Neural progenitor cell (in vitro differentiated cells): ENCODE measurements at regions not wholly inside any gene's neighbourhood (a gene's known extent, or its start where the extent isn't known, plus 50 kb on each side); places are given as distances from the start of the nearest gene placed in this dataset.

Source experiments
- DNase-seq: peaks from one replicate; pipeline ENCODE4 v3.0.0-alpha.2; 2016; ENCODE audit warnings: low spot score
- H2AFZ ChIP-seq: fragments of 200-600 bp; sonication (generic); replicated peaks from 2 replicates; pipeline ENCODE4 v1.6.1; 2016; ENCODE audit warnings: antibody characterized with exemption
- H3F3A ChIP-seq: fragments of 200-600 bp; sonication (generic); 2 replicates; pipeline ENCODE4 v1.6.1; 2016; ENCODE audit warnings: antibody characterized with exemption, low read depth
- H3K27ac ChIP-seq: fragments of 200-600 bp; sonication (generic); 2 replicates; pipeline ENCODE4 v1.5.1; 2016; ENCODE audit warnings: mild to moderate bottlenecking
- H3K27me3 ChIP-seq: fragments of 200-600 bp; sonication (generic); 2 replicates; pipeline ENCODE4 v1.6.1; 2016; ENCODE audit warnings: mild to moderate bottlenecking, moderate library complexity
- H3K36me3 ChIP-seq: fragments of 200-600 bp; sonication (generic); 2 replicates; pipeline ENCODE4 v1.5.1; 2016
- H3K4me1 ChIP-seq: fragments of 200-600 bp; sonication (generic); 2 replicates; pipeline ENCODE4 v1.6.1; 2016; ENCODE audit warnings: mixed run types
- H3K4me2 ChIP-seq: fragments of 200-600 bp; sonication (generic); 2 replicates; pipeline ENCODE4 v1.6.1; 2016
- H3K4me3 ChIP-seq: fragments of 200-600 bp; sonication (generic); 2 replicates; pipeline ENCODE4 v1.5.1; 2016
- H3K79me2 ChIP-seq: fragments of 200-600 bp; sonication (generic); 2 replicates; pipeline ENCODE4 v1.6.1; 2016; ENCODE audit warnings: low read depth
- H3K9ac ChIP-seq: fragments of 200-600 bp; sonication (generic); 2 replicates; pipeline ENCODE4 v1.6.1; 2016
- H3K9me3 ChIP-seq: fragments of 200-600 bp; sonication (generic); 2 replicates; pipeline ENCODE4 v1.5.1; 2016; ENCODE audit warnings: low read depth
- H4K20me1 ChIP-seq: fragments of 200-600 bp; sonication (generic); 2 replicates; pipeline ENCODE4 v1.6.1; 2016; ENCODE audit warnings: low read depth
- H3K27ac Mint-ChIP-seq: 3 replicates; pipeline ENCODE4 v1.8.0; 2021; ENCODE audit warnings: mixed read lengths
- H3K27me3 Mint-ChIP-seq: 2 replicates; pipeline ENCODE4 v1.8.0; 2022; ENCODE audit warnings: low read depth, mild to moderate bottlenecking, inconsistent platforms, moderate library complexity, mixed read lengths; ENCODE audit not compliant: insufficient read depth
- H3K36me3 Mint-ChIP-seq: 3 replicates; pipeline ENCODE4 v1.8.0; 2021; ENCODE audit warnings: mixed read lengths
- H3K4me1 Mint-ChIP-seq: 3 replicates; pipeline ENCODE4 v1.8.0; 2021; ENCODE audit warnings: mixed read lengths
- H3K4me3 Mint-ChIP-seq: 3 replicates; pipeline ENCODE4 v1.8.0; 2021; ENCODE audit warnings: mild to moderate bottlenecking, moderate library complexity, mixed read lengths
- H3K9me3 Mint-ChIP-seq: 3 replicates; pipeline ENCODE4 v1.8.0; 2020; ENCODE audit warnings: mixed read lengths
- CTCF ChIP-seq: fragments of 200-600 bp; sonication (generic); IDR thresholded peaks from 2 replicates; pipeline ENCODE4 v1.5.1; 2017; ENCODE audit warnings: antibody characterized with exemption, mild to moderate bottlenecking
- EZH2 ChIP-seq: fragments of 200-600 bp; sonication (generic); IDR thresholded peaks from 2 replicates; pipeline ENCODE4 v1.6.1; 2017; ENCODE audit warnings: antibody characterized with exemption, mild to moderate bottlenecking, moderate library complexity
- EZH2phosphoT487 ChIP-seq: fragments of 200-600 bp; sonication (generic); IDR thresholded peaks from 2 replicates; pipeline ENCODE4 v1.6.1; 2017; ENCODE audit warnings: antibody characterized with exemption

GRCh38 chr3:135674508-135674907, 291.0 kb upstream of the PPP2R3A start:
- no peak overlapping the region for H3K27ac ChIP-seq
- H3K27me3 ChIP-seq, result no peaks in the 10 kb centered on the region
- H3K9ac ChIP-seq, result no peak overlapping the region
- Mint-ChIP-seq H3K27me3 (peaks cover 4% of the 10 kb centered on the region), H3K9me3 (no peaks in the 10 kb centered on the region), H3K4me1 (no peaks in the 10 kb centered on the region), H3K27ac (no peak overlapping the region), H3K36me3 (peaks cover 3% of the 10 kb centered on the region), H3K4me3 (no peak overlapping the region)
- H3K4me2 ChIP-seq, result no peak overlapping the region
- H3K36me3 ChIP-seq, result no peaks in the 10 kb centered on the region
- no peaks in the 10 kb centered on the region for H4K20me1 ChIP-seq
- TF ChIP-seq EZH2 (no peak), CTCF (no peak), EZH2phosphoT487 (no peak)
- H3F3A ChIP-seq, result no peaks in the 10 kb centered on the region
- H3K79me2 ChIP-seq, result no peaks in the 10 kb centered on the region
- H3K4me3 ChIP-seq, result no peak overlapping the region
- DNase-seq, result no peak
- H3K9me3 ChIP-seq, result no peaks in the 10 kb centered on the region
- H3K4me1 ChIP-seq, result no peaks in the 10 kb centered on the region
- no peak overlapping the region for H2AFZ ChIP-seq

GRCh38 chr3:135678386-135678785, 287.1 kb upstream of the PPP2R3A start:
- Mint-ChIP-seq H3K27me3 (peaks cover 2% of the 10 kb centered on the region), H3K36me3 (peaks cover 3% of the 10 kb centered on the region), H3K4me1 (no peaks in the 10 kb centered on the region), H3K27ac (no peak overlapping the region), H3K4me3 (no peak overlapping the region), H3K9me3 (peaks cover 9% of the 10 kb centered on the region)
- H3K9me3 ChIP-seq, result no peaks in the 10 kb centered on the region
- no peaks in the 10 kb centered on the region for H3K27me3 ChIP-seq
- no peak overlapping the region for H2AFZ ChIP-seq
- no peaks in the 10 kb centered on the region for H3K79me2 ChIP-seq
- no peaks in the 10 kb centered on the region for H3F3A ChIP-seq
- H3K4me1 ChIP-seq, result no peaks in the 10 kb centered on the region
- H3K27ac ChIP-seq, result no peak overlapping the region
- TF ChIP-seq EZH2 (no peak), CTCF (no peak), EZH2phosphoT487 (no peak)
- H4K20me1 ChIP-seq, result no peaks in the 10 kb centered on the region
- no peak overlapping the region for H3K4me2 ChIP-seq
- H3K36me3 ChIP-seq, result peaks cover 7% of the 10 kb centered on the region
- no peak for DNase-seq
- H3K4me3 ChIP-seq, result no peak overlapping the region
- no peak overlapping the region for H3K9ac ChIP-seq

- Mint-ChIP-seq H3K9me3 (peaks cover 13% of the 10 kb centered on the region), H3K36me3 (peaks cover 2% of the 10 kb centered on the region), H3K4me1 (peaks cover 17% of the 10 kb centered on the region), H3K27me3 (peaks cover 4% of the 10 kb centered on the region), H3K27ac (no peak overlapping the region), H3K4me3 (no peak overlapping the region)
- H4K20me1 ChIP-seq, result no peaks in the 10 kb centered on the region
- no peak overlapping the region for H3K4me3 ChIP-seq
- H3K9me3 ChIP-seq, result no peaks in the 10 kb centered on the region
- DNase-seq, result no peak
- no peak overlapping the region for H3K9ac ChIP-seq
- H3K27me3 ChIP-seq, result no peaks in the 10 kb centered on the region
- no peak overlapping the region for H2AFZ ChIP-seq
- TF ChIP-seq CTCF (no peak), EZH2phosphoT487 (no peak), EZH2 (no peak)
- H3K4me2 ChIP-seq, result no peak overlapping the region
- H3K79me2 ChIP-seq, result no peaks in the 10 kb centered on the region
- H3K4me1 ChIP-seq, result peaks cover 20% of the 10 kb centered on the region
- H3F3A ChIP-seq, result peaks cover 27% of the 10 kb centered on the region
- no peak overlapping the region for H3K27ac ChIP-seq
- no peaks in the 10 kb centered on the region for H3K36me3 ChIP-seq
Observed at GRCh38 chr3:135688003-135688402, 277.5 kb upstream of the PPP2R3A start.

- H2AFZ ChIP-seq, result no peak overlapping the region
- peak overlapping the region; percentile 39 for H3K27ac Mint-ChIP-seq
- H3K4me1 Mint-ChIP-seq, result peaks cover 19% of the 10 kb centered on the region
- peak overlapping the region; percentile 80 for H3K27ac ChIP-seq
- H4K20me1 ChIP-seq, result no peaks in the 10 kb centered on the region
- peaks cover 6% of the 10 kb centered on the region for H3K9me3 Mint-ChIP-seq
- no peak overlapping the region for H3K4me3 ChIP-seq
- H3K27me3 Mint-ChIP-seq, result peaks cover 3% of the 10 kb centered on the region
- H3K79me2 ChIP-seq, result no peaks in the 10 kb centered on the region
- no peaks in the 10 kb centered on the region for H3K9me3 ChIP-seq
- H3F3A ChIP-seq, result peaks cover 27% of the 10 kb centered on the region
- TF ChIP-seq CTCF (no peak), EZH2 (no peak), EZH2phosphoT487 (no peak)
- H3K4me3 Mint-ChIP-seq, result no peak overlapping the region
- DNase-seq, result peak; percentile 72
- H3K36me3 Mint-ChIP-seq, result peaks cover 2% of the 10 kb centered on the region
- no peak overlapping the region for H3K9ac ChIP-seq
- H3K4me1 ChIP-seq, result peaks cover 20% of the 10 kb centered on the region
- peak overlapping the region; percentile 58 for H3K4me2 ChIP-seq
- no peaks in the 10 kb centered on the region for H3K36me3 ChIP-seq
- no peaks in the 10 kb centered on the region for H3K27me3 ChIP-seq
Observed at GRCh38 chr3:135690664-135691063, 274.9 kb upstream of the PPP2R3A start.
